GM19043 (cell line): ENCODE measurements at regions not wholly inside any gene's neighbourhood (a gene's known extent, or its start where the extent isn't known, plus 50 kb on each side); places are given as distances from the start of the nearest gene placed in this dataset.

Source experiments
- ATAC-seq: cut with Tn5 transposase; IDR thresholded peaks from one replicate; pipeline ENCODE4 v1.9.1; 2021; ENCODE audit warnings: low read depth; ENCODE audit not compliant: unreplicated experiment

DNA sequence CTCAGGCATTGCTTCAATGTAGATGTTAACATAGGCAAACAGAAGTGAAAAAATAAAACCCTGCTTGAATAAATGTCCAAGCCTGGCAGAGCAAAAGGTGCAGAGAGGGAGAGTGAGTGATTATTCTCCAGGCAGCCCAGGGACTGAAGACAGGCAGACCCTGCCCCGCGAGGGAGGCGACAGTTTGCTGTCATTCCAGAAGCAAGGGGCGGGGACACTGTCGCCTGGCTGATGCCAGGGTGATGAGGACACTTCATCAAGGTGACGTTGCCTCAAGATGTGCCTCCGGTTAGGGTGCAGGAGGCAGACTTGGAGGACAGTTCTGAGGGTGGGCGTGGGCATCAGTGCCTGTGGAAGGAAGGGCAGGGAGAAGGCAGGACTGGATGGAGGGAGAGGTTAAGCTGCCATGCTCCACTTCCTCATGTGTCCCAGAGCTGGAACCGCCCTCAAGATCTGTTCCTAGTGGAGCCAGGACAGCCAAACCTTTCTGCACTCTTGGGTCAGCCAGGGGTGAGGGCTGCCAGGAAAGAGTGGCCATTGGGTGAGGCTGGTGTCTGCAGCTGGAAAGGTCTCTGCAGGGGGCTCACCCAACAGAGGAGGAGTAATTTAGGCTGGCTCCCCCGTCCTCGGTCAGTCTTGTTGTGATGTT, 560.5 kb upstream of the MKI67 start:
- no peak for ATAC-seq

GRCh38 chr10:128687408-128687807, 561.2 kb upstream of the MKI67 start:
- no peak for ATAC-seq

GRCh38 chr10:128687927-128688549, 561.8 kb upstream of the MKI67 start:
- ATAC-seq = no peak

- ATAC-seq = no peak
These were observed 563.4 kb upstream of the MKI67 start for GRCh38 chr10:128689667-128690066.

GRCh38 chr10:128693493-128694131, 567.4 kb upstream of the MKI67 start:
- ATAC-seq = no peak

DNA sequence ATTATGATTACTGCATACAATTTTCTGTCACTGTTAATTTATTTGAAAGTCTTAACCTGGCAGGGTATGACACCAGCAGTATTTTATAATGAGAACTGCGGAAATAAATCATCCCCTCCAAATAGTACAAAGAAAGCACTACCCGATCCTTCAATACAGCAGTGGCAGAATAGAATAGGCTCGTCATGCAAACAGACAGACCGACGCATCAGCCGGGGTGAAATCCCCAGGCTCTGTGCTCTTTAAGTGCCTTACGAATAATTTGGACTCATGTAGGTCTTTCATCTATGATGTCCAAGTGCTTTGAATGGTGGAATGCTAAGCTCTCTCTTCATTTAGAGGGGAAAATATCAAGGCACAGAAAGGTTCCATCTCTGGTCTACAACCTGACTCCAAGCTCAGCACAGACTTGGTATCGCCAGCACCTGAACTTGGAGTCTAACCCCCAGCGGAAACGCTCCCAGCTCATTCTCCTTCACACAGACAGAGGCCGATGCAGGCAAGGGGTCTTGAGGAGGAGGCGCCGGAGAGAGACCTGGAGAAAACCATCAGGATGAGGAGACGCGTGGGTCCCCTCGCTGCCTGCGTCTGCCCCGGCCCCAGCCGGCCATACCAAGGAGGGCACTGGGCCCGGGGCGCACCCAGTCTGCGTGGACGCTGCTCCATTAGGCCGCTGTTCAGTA, 568.1 kb upstream of the MKI67 start:
- no peak for ATAC-seq

DNA sequence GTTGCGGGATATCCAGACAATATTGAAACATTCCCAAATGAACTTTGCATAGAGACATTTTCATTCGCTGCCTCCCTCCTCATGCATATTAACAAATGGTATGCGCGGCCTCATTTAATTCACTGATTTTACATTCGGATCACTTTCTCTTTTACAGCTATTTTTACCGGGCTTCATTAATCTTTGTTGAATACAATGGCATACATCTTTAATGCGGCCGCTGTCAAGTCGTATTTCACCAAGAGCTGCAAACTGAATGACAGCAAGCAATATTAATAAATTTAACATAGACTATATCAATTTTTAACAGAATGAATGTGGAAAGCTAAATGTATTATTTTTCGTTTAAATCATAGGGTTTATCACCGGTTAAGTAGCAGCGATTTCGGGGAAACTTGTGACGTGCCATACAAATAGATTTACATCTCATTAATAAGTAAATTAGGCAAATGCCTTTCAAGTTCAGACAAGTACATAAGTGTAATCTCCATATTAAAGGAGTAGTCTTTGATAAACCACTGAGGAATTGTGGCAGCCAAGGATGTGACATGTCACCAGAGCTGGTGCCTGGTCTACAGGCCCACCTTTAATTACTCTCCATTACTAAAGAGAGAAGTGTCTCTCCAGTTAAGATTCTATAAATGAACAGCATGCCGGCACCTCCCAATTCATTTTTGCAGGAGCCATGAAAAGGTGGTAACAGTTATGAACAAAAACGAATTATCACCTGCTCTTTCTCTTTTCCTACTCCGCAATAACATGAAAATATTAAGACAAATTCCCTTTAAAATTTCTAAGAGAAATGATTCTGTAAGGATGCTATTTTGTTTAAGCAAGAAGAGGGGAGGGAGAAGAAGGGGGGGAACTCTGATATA, 568.9 kb upstream of the MKI67 start:
- ATAC-seq = no peak

- ATAC-seq = no peak
These were observed 569.7 kb upstream of the MKI67 start for GRCh38 chr10:128695931-128696330.

- no peak for ATAC-seq
These were observed 571.2 kb upstream of the MKI67 start for GRCh38 chr10:128697437-128697836.

DNA sequence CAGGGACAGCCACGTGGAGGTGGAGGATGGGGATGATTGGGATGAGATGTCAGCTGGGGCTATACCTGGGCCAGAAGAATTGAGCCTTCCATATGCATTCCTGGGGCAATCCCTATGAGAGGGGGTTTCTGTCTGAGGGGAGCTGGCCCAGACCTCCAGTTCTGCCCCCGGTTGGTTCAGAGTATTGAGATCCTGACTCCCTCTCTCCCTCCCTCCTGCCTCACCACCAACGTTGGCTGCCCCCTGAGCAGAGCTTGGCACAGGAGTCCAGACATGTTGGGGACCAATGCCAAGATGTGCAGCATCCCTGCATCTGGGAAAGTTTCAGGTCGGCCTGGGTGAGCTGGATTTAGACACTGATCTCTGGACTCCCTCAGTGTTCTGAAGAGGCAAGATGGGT, 575.2 kb upstream of the MKI67 start:
- no peak for ATAC-seq

DNA sequence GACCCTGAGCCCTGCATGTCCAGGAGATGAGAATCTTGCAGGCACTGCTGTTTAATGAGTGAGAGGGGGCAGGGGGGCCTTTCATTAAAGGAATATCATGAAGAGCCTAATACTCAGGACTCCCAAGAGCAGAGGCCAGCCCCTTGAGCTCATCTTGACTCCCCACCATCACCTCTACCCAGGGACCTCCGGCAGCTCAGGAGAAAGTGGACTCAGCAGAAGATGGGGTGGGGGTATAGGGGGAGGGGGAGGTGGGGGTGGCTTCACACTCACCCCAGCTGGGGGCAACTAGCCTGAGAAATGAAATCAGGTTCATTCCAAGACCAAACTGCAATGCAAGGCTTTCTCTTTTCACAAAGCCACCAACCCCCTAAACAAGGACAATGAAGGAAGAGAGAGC, 575.6 kb upstream of the MKI67 start:
- ATAC-seq = no peak

DNA sequence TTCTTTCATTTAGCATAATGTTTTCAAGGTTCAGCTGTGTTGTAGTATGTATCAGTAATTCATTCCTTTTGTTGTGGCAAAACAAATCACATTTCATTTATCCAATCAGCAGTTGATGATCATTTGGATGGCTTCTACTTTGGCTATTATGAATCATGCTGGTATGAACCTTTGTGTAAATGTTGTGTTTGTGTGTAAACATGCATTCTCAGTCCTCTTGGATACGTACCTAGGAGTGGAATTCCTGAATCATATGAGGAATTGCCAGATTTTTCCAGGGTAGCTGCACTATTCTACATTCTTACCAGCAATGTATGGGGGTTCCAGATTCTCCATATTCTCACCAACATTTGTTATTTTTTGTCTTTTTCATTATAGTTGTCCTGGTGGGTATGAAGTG, 578.5 kb upstream of the MKI67 start:
- ATAC-seq = no peak

DNA sequence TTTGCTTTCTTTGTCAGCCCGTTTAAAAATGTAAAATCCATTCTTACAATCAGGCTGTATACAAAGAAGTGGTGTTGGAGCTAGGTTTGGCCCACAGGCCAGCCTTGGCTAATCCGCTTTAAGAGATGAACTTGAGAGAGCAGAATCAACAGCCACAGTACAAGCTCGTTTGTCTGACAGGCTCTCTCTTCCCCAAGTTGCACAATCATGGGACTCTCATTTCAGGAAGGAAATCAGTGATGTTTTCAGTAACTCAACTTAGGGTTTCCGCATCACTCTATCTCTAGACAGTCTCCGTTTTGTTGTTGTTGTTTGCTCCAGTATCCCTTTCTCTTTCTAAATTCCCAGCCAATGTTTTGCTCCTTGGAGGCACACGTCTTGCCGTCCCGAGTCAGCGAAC, 582.0 kb upstream of the MKI67 start:
- ATAC-seq = no peak

GRCh38 chr10:128709686-128710085, 583.5 kb upstream of the MKI67 start:
- ATAC-seq = no peak

- ATAC-seq = no peak
These were observed 584.0 kb upstream of the MKI67 start for GRCh38 chr10:128710098-128710797.

GRCh38 chr10:128710798-128711183, 584.6 kb upstream of the MKI67 start:
- ATAC-seq = no peak

DNA sequence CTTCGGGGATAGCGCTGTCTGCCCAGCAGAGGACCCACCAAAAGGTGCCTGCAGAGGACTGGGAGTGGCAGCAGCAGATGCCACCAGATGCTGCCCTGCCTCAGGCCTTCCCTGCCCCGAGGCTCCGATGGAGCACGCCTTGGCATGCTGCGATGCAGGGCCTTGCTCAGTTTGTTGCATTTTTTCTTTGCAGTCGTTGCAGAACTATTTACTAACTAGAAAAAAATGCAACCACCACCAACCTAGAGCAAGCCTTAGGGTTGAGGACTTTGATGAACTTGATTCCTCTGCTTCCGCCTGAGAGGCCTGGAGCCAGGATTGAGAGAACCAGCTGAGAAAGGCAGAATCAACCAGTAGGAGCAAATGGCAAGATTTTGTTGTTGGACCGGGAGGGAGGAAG, 585.6 kb upstream of the MKI67 start:
- ATAC-seq = no peak

DNA sequence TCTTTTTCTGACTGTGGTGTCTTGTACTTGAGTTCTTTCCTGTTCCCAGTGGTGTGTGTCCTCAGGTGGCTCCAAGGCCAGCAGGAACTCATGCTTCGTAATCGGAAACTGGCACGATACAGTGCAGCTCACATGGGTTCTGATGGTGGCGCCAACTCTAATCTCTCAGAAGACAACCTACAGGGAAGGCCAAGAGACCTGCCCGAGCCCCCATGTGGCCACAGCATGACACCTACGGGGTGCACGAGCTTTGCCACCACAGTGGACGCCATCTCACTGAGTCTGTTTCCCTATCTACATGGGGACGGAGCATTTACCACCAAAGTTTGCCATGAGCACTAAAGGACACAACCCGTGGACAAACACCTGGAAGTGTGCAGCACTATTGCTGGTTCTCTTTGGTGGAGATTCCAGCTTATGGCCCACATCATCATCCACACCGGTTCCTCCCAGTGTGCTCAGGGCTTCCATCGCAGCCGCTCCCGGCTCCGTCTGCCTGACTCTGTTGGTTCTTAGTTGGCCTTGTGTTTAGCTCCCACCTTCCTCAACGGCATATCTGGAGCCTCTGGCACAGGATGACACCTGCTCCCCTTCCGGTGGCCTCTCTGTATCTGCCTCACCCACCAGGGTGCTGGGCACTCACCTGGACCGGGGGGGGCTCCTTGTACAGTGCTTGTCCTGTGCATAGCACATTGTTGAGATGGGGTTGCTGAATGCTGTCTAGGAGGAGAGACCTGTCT, 586.6 kb upstream of the MKI67 start:
- ATAC-seq = no peak

GRCh38 chr10:128713471-128713870, 587.2 kb upstream of the MKI67 start:
- no peak for ATAC-seq
